Fibroblast of gingiva (primary cell): ENCODE measurements at regions not wholly inside any gene's neighbourhood (a gene's known extent, or its start where the extent isn't known, plus 50 kb on each side); places are given as distances from the start of the nearest gene placed in this dataset.
A peak's percentile ranks its signal among the peaks of the same experiment; 100 is the strongest.
"Not testable (repeated sequence)": the region's sequence is repeated elsewhere in the genome, so short reads cannot be mapped to it uniquely, and the experiment has no call there.

Experiments
- DNase-seq: peaks from one replicate; pipeline ENCODE4 v3.0.0-alpha.2; 2011; ENCODE audit warnings: low read depth

- no peak for DNase-seq
Measured at GRCh38 chr15:92705764-92706163, 50.2 kb upstream of the FAM174B start.

DNA sequence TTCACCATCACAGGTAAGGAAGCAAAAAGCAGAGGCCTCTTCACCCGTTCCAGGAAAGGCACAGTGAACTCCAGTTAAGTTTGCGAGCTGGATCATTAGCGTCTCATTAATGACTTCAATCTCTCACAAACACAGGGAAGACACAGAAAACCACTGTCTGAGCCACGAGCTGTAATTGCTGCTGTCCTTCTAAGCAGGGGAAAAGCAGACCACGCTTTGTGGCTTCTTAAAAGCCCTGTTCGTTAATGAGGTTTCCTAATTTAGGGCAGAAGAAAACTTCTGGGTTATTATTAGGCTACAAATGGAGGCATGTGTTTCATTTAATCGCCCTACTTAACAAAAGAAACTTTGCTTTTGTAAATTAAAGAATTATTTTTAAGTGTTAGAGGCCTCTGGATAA is 50.6 kb upstream of the FAM174B start:
- DNase-seq = no peak

GRCh38 chr15:92707880-92708551 is 52.4 kb upstream of the FAM174B start:
- no peak for DNase-seq

GRCh38 chr15:92708635-92709034 is 53.1 kb upstream of the FAM174B start:
- no peak for DNase-seq

GRCh38 chr15:92709110-92709790 is 53.7 kb upstream of the FAM174B start:
- DNase-seq = no peak

GRCh38 chr15:92711457-92711831 is 55.9 kb upstream of the FAM174B start:
- no peak for DNase-seq

- DNase-seq = peak; percentile 11
Measured at GRCh38 chr15:92714077-92714476, 58.5 kb upstream of the FAM174B start.

DNA sequence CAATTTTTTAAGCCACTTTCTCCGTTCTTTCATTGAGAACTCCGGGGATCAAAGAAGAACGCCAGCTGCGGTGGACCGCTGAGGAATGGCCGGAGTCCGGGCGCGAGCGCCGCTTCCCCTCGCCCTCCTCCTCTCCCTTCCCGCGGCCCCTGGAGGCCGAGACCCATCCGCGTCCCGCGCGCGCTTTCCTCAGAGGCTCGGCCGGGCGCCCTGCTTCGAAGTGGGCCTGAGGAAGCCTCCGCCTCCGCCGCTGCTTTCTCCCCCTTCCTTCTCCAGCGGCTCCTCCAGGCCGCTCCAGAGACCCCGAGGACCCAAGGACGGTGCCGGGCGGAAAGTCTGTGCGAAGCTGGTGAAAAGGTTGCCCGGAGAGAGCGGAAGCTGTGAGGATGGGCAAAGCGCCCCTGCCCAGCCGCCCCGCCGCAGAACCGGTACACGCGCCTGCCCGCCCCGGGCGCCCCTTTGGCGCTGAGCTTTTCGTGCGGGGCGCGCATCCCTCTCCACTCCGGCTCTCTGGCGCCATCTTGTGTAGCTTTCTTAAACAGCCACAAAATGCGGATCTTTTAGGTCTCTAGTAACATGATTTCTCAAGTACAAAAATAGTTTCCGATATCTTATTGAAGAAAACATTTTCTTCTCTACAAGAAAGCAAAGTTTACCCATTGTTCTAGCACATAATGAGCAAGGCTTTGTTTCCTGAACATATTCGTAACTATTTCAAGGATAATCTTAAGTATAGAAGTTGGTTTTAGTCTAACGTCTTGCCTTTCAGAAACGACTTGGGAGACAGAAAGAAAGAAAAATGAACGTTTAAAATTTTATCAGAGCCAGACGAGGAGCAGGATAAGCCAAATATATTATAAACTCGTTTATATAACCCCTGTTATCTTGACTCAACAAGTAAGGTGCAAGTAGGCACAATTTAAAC is 59.2 kb upstream of the FAM174B start:
- DNase-seq = peak; percentile 46

DNA sequence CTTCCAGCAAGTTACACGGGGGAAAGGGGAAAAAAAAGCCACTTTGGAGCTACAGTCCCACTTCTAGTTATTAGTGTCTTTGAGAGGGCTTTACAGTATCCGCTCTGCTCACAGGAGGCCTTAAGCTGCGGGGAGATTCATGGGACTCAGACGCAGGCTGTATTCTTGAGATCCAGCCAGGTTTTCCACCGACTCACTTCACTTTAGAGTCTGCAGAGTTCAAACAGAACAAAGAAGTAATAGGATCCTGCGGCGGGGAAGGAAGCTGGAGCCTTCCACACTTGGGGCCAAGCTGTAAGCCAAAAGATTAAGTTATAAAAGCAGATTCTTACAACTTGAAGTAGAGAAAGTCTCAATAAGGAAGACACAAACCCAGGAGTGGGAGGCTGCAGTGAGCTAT is 60.2 kb upstream of the FAM174B start:
- no peak for DNase-seq

GRCh38 chr15:92719021-92719420 is 63.4 kb upstream of the FAM174B start:
- DNase-seq = peak; percentile 74

DNA sequence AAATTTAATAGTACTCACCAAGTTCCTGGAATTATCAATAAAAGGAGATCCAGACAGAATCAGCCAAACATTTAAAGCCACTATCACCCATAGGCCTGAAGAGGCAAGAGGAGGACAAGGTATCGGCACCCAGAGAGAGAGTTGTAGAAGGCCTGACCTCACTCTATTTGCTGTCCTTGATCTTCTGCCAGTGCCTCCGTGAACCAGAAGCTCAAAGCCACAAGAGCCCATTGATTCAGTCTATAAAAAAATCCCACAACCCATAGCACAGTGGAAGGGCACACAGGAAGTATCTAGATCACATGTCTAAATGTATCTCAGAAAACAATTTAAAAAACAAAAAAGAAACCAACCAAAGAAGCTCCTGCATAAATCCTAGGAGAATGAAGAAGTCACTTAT is 68.6 kb upstream of the FAM174B start:
- no peak for DNase-seq

DNA sequence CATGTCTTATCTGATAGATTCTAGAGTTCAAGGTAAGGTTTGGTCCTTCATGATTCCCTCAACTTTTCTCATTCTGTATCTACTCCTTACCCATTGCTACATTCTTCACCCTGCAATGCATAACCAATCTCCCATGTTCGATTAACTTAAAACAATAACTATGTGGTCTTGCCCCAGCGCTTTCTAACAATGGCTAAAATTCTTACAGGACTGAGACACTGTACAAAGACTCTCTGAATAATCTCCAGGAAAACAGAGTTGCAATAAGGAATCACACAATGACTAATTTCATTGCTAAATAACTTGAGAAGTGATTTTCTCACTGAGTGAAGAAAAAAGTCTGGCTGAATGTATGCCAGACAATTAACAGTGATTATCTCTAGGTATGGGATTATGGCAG is 69.6 kb upstream of the FAM174B start:
- DNase-seq = no peak

- no peak for DNase-seq
Measured at GRCh38 chr15:92728266-92728665, 72.7 kb upstream of the FAM174B start.

DNA sequence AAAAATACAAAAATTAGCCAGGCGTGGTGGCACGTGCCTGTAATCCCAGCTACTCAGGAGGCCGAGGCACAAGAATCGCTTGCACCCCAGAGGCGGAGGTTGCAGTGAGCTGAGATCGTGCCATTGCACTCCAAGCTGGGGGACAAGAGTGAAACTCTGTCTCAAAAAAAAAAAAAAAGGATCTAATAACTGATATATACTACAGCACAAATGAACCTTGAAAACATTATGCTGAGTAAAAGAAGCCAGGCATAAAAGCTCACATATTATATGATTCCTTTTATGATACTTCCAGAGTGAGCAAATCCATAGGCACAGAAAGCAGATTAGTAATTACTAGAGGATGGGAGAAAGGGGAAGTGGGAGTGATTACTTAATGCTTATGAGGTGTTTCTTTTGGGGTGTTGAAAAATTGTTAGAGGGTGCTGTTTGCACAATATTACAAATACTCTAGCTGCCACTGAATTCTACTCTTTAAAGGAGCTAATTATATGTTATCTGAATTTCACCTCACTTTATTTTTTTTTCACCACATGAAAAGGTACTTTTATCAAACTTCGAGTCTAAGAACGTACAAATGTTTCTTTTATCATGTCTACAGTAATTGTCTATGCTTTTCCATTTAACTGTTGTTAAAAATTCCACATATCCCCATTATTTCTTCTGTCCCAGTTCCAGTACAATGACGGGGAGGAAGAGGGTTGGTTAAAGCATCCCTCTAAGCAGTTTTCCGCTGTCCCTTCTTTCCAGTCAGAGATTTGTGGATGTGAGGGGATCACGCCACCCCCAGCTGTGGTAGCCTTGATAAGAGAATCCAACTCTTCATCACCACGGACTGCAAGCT is 77.7 kb upstream of the FAM174B start:
- no peak for DNase-seq

DNA sequence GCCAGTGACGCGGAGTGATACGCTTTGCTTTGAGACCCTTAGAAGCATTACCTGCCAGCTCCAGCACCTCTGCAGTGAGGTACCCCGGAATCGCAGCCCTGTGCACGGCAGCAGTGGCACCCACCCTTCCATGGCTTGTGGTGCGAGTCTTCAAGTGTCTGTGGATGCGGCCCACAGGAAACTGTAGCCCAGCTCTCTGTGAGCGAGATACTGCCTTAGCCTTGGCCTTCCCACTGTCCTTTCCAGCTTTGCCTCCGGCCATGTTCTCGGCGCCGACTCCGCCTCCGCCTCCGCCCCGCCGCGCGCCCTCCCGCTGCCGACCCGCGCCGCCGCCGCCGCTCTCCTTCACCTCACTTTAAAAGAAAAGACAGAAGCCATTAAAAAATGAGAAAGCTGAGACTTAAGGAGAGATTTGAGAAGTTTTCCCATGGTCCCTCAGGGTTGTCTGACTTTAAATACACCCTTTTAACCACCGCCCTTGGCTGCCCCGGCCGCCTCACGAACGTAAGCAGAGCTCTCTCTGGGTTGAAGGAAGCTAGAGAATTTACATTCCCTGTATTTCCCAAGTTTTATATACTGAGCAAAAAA is 78.5 kb upstream of the FAM174B start:
- peak; percentile 31 for DNase-seq

DNA sequence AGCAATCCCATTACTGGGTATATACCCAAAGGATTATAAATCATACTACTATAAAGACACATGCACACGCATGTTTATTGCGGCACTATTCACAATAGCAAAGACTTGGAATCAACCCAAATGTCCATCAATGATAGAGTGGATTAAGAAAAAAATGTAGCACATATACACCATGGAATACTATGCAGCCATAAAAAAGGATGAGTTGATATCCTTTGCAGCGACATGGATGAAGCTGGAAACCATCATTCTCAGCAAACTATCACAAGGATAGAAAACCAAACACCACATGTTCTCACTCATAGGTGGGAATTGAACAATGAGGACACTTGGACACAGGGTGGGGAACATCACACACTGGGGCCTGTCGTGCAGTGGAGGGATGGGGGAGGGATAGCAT is 83.7 kb upstream of the FAM174B start:
- DNase-seq = not testable (repeated sequence)

DNA sequence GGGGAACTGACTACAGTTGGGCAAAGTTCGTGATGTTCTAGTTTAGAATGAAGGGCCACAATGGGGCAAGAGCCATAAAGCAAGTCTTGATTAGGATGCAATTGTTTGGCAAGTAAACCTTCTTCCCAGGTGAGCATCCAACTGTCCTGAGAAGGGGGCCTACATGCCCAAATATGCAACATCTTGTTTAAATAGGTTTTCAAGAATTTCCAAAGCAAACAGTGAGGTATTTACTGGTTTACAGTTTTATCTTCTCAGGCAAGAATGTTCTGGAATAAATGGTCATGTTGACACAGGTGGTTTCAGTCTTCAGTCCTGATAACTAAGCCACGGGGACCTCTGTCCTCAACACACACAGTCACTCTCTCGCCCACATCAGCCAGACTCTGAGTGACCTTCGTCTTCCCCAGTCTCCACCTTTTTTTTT is 90.3 kb upstream of the FAM174B start:
- no peak for DNase-seq

GRCh38 chr15:92747047-92747446 is 91.5 kb upstream of the FAM174B start:
- no peak for DNase-seq

- DNase-seq = no peak
Measured at GRCh38 chr15:92749216-92749615, 93.6 kb upstream of the FAM174B start.

DNA sequence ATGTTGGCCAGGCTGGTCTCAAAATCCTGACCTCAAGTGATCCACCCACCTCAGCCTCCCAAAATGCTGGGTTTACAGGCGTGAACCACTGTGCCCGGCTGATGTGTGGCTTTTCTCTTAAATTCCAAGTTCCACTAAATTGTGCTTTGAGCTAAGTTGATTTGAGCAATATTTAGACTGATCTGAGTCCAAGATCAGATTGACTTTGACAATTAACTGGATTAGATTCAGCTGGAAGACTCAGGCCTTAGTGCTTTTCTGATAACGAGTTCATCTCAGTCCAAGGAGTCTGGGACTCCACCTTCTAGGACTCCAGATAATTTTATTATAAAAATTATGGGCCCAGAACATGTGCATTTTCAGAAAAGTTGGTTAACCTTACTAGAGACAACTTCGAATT is 94.4 kb upstream of the FAM174B start:
- no peak for DNase-seq

DNA sequence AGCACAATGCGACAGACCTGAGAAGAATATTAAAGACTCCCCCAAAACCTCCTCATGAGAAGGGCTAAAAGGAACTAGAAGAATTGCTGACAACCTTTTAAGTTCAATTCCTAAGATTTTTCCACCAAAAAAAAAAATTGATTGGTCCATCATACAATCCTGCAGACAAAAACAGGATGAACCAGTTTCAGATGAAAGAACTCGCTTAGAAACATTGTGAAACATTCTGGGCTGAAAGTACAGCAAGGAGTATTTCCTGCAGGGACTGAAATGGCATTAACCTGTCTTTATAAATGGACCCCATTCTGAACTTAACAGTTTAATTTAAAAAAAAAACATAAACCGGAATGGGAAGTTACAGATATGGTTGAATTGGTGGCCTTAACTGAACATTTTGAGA is 96.0 kb upstream of the FAM174B start:
- no peak for DNase-seq

DNA sequence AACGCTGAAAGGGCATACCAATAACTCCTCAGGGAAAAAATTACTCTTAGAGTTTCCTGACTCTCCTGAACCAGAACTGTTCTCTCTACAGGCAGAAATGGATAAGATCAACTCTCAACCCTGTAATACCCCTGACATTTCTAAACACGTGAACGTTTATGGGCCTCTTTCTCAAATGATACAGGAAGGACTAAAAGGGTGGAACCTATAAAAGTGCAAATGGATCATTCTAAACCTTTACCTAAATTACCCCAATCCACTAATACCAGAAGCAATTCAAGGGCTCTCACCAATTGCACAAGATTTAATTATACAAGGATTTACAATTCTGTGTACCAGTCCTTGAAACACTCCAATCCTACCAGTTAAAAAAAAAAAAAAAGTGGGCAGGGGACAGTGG is 98.0 kb upstream of the FAM174B start:
- no peak for DNase-seq
